Hepatocyte (in vitro differentiated cells): ENCODE measurements at regions not wholly inside any gene's neighbourhood (a gene's known extent, or its start where the extent isn't known, plus 50 kb on each side); places are given as distances from the start of the nearest gene placed in this dataset.
A peak's percentile ranks its signal among the peaks of the same experiment; 100 is the strongest.

ENCODE experiments used
- DNase-seq: peaks from one replicate; pipeline ENCODE4 v3.0.0-alpha.2; 2016; ENCODE audit warnings: low spot score
- H2AFZ ChIP-seq: fragments of 200-600 bp; sonication (generic); 2 replicates; pipeline ENCODE4 v1.6.0; 2016; ENCODE audit warnings: antibody characterized with exemption, mild to moderate bottlenecking
- H3K27ac ChIP-seq: fragments of 200-600 bp; sonication (generic); 2 replicates; pipeline ENCODE4 v1.5.1; 2016; ENCODE audit warnings: mild to moderate bottlenecking
- H3K27me3 ChIP-seq: fragments of 200-600 bp; sonication (generic); 2 replicates; pipeline ENCODE4 v1.6.1; 2016
- H3K36me3 ChIP-seq: fragments of 200-600 bp; sonication (generic); replicated peaks from 2 replicates; pipeline ENCODE4 v1.5.1; 2016; ENCODE audit warnings: low read depth; ENCODE audit not compliant: insufficient read depth
- H3K4me1 ChIP-seq: fragments of 200-600 bp; sonication (generic); 2 replicates; pipeline ENCODE4 v1.5.1; 2016; ENCODE audit warnings: mild to moderate bottlenecking, moderate library complexity; ENCODE audit not compliant: insufficient read depth
- H3K4me2 ChIP-seq: fragments of 200-600 bp; sonication (generic); 2 replicates; pipeline ENCODE4 v1.6.0; 2016
- H3K4me3 ChIP-seq: fragments of 200-600 bp; sonication (generic); 2 replicates; pipeline ENCODE4 v1.5.1; 2016; ENCODE audit warnings: mild to moderate bottlenecking
- H3K79me2 ChIP-seq: fragments of 200-600 bp; sonication (generic); 2 replicates; pipeline ENCODE4 v1.6.0; 2017; ENCODE audit warnings: mild to moderate bottlenecking
- H3K9me2 ChIP-seq: fragments of 200-600 bp; sonication (generic); replicated peaks from 2 replicates; pipeline ENCODE4 v1.6.0; 2017; ENCODE audit warnings: mild to moderate bottlenecking; ENCODE audit not compliant: insufficient read depth
- H3K9me3 ChIP-seq: fragments of 200-600 bp; sonication (generic); 2 replicates; pipeline ENCODE4 v1.5.1; 2016; ENCODE audit warnings: low read depth, mild to moderate bottlenecking
- H4K20me1 ChIP-seq: fragments of 200-600 bp; sonication (generic); 2 replicates; pipeline ENCODE4 v1.6.0; 2016; ENCODE audit warnings: mild to moderate bottlenecking; ENCODE audit not compliant: insufficient read depth, poor library complexity, severe bottlenecking
- CTCF ChIP-seq: fragments of 200-600 bp; sonication (generic); IDR thresholded peaks from 2 replicates; pipeline ENCODE4 v1.5.1; 2016; ENCODE audit warnings: antibody characterized with exemption, mild to moderate bottlenecking; ENCODE audit not compliant: poor library complexity
- EZH2 ChIP-seq: fragments of 200-600 bp; sonication (generic); IDR thresholded peaks from 2 replicates; pipeline ENCODE4 v1.6.1; 2016; ENCODE audit warnings: antibody characterized with exemption, mild to moderate bottlenecking, borderline replicate concordance
- EZH2phosphoT487 ChIP-seq: fragments of 200-600 bp; sonication (generic); IDR thresholded peaks from one replicate; pipeline ENCODE4 v1.6.1; 2018; ENCODE audit warnings: antibody characterized with exemption, mild to moderate bottlenecking, low read depth, moderate library complexity; ENCODE audit not compliant: unreplicated experiment, severe bottlenecking
- WGBS: methylation state at CpG from one replicate; pipeline ENCODE4 v1.1.6; 2016; ENCODE audit warnings: low lambda C conversion rate; ENCODE audit errors: missing lambda C conversion rate; 5-methylcytosine and 5-hydroxymethylcytosine counted together

DNA sequence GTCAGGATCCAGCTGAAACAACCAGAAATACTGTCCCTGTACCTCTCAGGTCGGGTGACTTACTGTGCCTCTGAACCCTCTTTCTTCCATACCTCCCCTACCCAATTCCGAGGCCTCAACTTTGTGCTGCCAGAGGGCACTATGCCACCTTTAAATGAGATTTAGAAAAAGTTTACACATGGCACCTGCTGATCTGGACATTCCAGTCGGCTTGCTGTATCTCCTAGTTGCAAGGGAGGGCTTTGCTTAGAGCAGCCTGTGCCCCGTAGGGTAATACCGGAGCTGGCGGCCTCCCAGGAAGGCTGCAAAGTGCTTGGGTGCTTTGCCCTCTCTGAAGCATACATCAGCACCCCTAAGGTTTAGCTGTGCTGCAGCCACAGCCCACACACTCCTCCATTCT is 306.0 kb upstream of the RBFOX1 start:
- H3K4me1 ChIP-seq, result no peaks in the 10 kb centered on the region
- DNase-seq, result no peak
- H3K9me3 ChIP-seq, result no peaks in the 10 kb centered on the region
- H3K4me2 ChIP-seq, result no peak overlapping the region
- H3K27ac ChIP-seq, result no peak overlapping the region
- H4K20me1 ChIP-seq, result no peaks in the 10 kb centered on the region
- no peak overlapping the region for H2AFZ ChIP-seq
- TF ChIP-seq CTCF, result no peak
- no peak for TF ChIP-seq EZH2
- TF ChIP-seq EZH2phosphoT487, result no peak
- H3K36me3 ChIP-seq, result no peaks in the 10 kb centered on the region
- no peak overlapping the region for H3K4me3 ChIP-seq
- H3K27me3 ChIP-seq, result no peaks in the 10 kb centered on the region
- no peaks in the 10 kb centered on the region for H3K79me2 ChIP-seq
- H3K9me2 ChIP-seq, result no peaks in the 10 kb centered on the region
- 81% methylated on average over 6 of the region's 6 CpGs for WGBS

DNA sequence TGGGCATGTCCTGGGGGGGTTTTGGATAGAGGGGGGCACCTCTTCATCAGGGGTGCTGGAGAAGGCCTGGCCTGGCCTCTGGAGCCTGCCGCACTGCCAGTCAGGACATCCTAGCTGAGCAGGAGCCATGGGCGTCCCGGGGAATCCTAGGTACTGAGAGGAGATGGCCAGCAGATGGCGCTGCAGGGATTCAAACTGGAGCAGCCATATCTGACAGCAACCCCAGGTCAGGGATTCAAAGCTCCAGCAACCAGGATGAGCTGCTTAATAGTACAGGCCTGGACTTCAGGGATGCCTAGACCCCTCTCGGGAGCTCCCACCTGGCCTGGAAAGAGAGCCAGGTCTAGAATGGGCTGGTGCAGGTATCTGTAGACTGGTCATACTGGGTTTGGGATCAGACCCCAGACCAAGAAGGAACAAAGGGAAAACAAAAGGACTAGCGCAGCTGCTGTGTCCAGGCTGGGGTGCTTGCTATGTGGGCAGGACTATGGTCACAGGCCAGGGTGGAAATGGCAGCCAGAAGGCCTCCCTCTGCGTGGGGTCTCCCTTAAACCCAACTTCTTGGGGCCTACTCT is 306.9 kb upstream of the RBFOX1 start:
- Histone ChIP-seq H3K27ac (no peak overlapping the region), H3K4me1 (no peaks in the 10 kb centered on the region), H2AFZ (no peak overlapping the region), H3K79me2 (no peaks in the 10 kb centered on the region), H3K9me2 (no peaks in the 10 kb centered on the region), H3K36me3 (no peaks in the 10 kb centered on the region), H3K4me3 (no peak overlapping the region), H3K9me3 (no peaks in the 10 kb centered on the region), H3K4me2 (no peak overlapping the region), H3K27me3 (no peaks in the 10 kb centered on the region), H4K20me1 (no peaks in the 10 kb centered on the region)
- TF ChIP-seq EZH2, result no peak
- peak; percentile 73 for TF ChIP-seq CTCF
- DNase-seq, result peak; percentile 92
- 37% methylated on average over 7 of the region's 7 CpGs for WGBS

DNA sequence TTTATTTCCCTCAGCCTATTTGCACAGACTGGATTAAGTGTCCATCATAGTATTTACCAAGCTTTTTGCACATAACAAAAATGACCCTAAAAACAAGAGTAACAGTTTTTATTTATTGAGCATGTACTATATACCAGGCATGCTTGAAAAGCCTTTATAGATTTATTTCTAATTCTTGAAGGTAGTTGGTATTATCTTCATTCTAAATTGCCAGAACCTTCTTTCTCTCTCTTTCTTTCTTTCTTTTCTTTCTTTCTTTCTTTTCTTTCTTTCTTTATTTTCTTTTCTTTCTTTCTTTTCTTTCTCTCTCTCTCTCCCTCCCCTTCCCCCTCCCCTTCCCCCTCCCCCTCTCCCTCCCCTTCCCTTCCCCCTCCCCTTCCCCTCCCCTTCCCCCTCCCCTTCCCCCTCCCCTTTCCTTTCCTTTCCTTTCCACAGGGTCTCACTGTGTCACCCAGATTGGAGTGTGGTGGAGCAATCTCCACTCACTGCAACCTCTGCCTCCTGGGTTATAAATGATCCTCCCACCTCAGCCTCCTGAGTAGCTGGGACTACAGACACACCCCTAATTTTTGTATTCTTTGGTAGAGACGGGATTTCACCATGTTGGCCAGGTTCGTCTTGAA is 310.9 kb upstream of the RBFOX1 start:
- TF ChIP-seq CTCF (no peak), EZH2 (no peak), EZH2phosphoT487 (no peak)
- Histone ChIP-seq H3K9me3 (no peaks in the 10 kb centered on the region), H2AFZ (no peak overlapping the region), H3K4me3 (no peak overlapping the region), H3K27me3 (no peaks in the 10 kb centered on the region), H3K36me3 (no peaks in the 10 kb centered on the region), H3K4me2 (no peak overlapping the region), H3K4me1 (no peaks in the 10 kb centered on the region), H3K79me2 (no peaks in the 10 kb centered on the region), H4K20me1 (no peaks in the 10 kb centered on the region), H3K27ac (no peak overlapping the region), H3K9me2 (no peaks in the 10 kb centered on the region)
- WGBS, result 82% methylated on average over 2 of the region's 2 CpGs
- no peak for DNase-seq
